ENCODE measurements at regions not wholly inside any gene's neighbourhood (a gene's known extent, or its start where the extent isn't known, plus 50 kb on each side); places are given as distances from the start of the nearest gene placed in this dataset.

- TF ChIP-seq CTCF (optimal IDR thresholded peaks at IDR 0.05 in 1 of 3, IDR thresholded peaks at IDR 0.05 in 1 of 3, conservative IDR thresholded peaks at IDR 0.05 in 1 of 3; ENCODE audit: extremely low read depth in 1 of 3, insufficient read depth in 2 of 3, low read length in 3 of 3) = no peak
- no peak for TF ChIP-seq EZH2 (IDR thresholded peaks at IDR 0.05; ENCODE audit: low read length)
These were observed 117.6 kb upstream of the HAAO start for GRCh38 chr2:42909966-42910365.

Measured in keratinocyte (primary cell).